ENCODE measurements at regions not wholly inside any gene's neighbourhood (a gene's known extent, or its start where the extent isn't known, plus 50 kb on each side); places are given as distances from the start of the nearest gene placed in this dataset.

DNA sequence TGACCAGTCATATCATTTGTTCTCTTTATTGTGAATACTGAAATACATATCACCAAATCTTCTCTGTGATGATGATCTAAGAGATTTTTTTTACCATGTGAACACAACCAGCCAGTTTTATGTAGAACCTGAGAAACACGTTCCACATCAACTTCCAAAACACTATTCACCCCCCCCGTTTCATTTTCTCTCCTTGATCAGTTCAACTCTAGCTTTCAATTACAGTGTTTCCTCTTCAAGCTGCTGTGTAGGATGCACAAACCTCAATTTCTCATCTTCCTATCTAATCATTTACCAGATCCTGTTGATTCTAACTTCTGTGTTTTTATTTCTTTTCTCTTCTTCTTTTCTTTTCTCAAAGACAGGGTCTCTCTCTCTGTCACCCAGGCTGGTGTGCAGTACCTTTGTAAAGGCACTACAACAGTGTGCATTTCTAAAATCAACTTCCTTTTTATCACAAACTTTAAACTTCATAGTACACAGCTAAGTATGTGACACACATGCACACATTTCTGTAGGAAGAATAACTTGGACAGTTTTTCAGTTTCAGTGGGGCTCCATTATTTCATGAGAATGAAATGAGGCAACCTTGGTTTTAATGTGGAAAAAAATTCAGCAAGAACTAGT, 149.9 kb upstream of the FBXO33 start:
- DNase-seq (ENCODE audit: extremely low read depth, low read depth), result no peak
- TF ChIP-seq, protein P1, sequence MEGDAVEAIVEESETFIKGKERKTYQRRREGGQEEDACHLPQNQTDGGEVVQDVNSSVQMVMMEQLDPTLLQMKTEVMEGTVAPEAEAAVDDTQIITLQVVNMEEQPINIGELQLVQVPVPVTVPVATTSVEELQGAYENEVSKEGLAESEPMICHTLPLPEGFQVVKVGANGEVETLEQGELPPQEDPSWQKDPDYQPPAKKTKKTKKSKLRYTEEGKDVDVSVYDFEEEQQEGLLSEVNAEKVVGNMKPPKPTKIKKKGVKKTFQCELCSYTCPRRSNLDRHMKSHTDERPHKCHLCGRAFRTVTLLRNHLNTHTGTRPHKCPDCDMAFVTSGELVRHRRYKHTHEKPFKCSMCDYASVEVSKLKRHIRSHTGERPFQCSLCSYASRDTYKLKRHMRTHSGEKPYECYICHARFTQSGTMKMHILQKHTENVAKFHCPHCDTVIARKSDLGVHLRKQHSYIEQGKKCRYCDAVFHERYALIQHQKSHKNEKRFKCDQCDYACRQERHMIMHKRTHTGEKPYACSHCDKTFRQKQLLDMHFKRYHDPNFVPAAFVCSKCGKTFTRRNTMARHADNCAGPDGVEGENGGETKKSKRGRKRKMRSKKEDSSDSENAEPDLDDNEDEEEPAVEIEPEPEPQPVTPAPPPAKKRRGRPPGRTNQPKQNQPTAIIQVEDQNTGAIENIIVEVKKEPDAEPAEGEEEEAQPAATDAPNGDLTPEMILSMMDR (IDR thresholded peaks at IDR 0.05; ENCODE audit: low read depth, low read length), result no peak

DNA sequence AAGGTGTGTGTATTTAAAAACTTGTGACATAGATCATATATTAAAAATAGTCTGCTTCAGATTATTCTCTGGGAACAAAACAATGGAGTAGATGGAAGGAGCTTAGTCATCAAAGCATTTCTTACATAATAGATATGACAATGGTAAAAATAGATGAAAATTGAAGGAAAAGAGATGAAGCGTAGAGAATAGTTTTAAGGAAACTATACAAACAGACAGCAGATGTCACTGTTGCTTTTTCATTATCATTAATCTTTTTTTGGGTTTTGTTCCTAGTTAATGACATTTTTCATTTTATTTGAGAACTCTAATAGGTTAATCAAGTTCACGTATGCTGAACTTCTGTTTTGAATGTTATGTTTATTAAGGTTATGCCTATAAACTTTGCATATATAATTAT, 149.2 kb upstream of the FBXO33 start:
- DNase-seq (ENCODE audit: extremely low read depth, low read depth), result no peak
- TF ChIP-seq, protein P1 (IDR thresholded peaks at IDR 0.05; ENCODE audit: low read depth, low read length), result no peak

DNA sequence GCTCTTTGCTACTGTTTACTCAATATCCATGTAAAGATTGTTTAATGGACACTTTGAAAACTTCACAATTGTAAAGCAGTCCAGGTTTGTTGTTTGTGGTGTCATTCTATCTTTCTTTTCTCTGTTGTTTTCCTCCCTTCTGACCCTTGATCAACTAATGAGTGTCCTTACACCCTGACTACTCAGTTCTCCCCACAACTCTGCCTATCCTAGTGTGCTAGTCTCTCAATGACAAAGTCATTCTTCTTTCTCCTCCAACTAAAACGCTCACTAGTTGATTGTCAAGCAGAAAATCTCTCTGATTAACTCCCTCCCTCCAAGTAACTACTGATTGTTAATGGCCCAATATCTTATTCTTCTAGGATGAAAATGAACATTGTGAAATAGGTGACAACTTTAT, 148.5 kb upstream of the FBXO33 start:
- TF ChIP-seq, protein P1 (IDR thresholded peaks at IDR 0.05; ENCODE audit: low read depth, low read length), result no peak
- no peak for DNase-seq (ENCODE audit: extremely low read depth, low read depth)

DNA sequence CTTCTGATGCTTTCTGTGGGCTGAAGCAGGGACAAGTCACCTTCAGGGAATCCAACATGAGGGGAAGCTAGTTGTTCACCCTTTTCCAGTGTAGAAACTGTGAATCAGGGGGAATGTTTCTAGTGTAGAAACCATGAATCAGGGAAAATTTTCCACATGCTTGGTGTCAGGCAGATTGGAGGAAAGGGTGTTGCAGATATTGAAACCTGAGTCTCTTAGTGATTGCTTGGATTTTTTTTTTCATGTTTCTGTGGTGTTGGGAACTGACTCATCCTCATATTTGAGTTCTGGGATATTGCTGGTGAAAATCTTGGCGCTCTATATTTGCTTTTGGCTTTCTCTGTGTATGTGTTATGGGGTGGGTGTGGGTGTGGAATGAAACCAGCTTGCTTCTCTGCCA, 144.5 kb upstream of the FBXO33 start:
- TF ChIP-seq, protein P1 (IDR thresholded peaks at IDR 0.05; ENCODE audit: low read depth, low read length), result no peak
- no peak for DNase-seq (ENCODE audit: extremely low read depth, low read depth)

DNA sequence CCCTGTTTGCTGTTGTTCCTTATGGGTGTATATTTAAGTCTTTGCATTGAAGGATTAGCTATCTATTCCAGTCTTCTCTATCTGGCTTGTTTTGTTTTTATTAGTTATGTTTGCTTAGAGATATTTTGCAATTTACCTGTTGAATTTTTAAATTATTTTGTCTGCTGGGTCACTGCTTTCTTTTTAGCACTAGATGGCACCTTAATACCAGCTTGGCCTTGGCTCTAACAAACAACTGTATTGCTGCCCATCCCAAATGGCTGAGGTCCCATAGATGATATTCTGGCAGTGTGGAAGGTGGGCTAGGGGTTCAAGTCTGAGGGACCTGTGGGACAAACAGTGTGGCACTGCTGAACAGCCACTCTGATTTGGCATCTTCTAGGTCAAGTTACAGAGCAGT, 144.0 kb upstream of the FBXO33 start:
- TF ChIP-seq, protein P1 (IDR thresholded peaks at IDR 0.05; ENCODE audit: low read depth, low read length), result no peak
- no peak for DNase-seq (ENCODE audit: extremely low read depth, low read depth)

DNA sequence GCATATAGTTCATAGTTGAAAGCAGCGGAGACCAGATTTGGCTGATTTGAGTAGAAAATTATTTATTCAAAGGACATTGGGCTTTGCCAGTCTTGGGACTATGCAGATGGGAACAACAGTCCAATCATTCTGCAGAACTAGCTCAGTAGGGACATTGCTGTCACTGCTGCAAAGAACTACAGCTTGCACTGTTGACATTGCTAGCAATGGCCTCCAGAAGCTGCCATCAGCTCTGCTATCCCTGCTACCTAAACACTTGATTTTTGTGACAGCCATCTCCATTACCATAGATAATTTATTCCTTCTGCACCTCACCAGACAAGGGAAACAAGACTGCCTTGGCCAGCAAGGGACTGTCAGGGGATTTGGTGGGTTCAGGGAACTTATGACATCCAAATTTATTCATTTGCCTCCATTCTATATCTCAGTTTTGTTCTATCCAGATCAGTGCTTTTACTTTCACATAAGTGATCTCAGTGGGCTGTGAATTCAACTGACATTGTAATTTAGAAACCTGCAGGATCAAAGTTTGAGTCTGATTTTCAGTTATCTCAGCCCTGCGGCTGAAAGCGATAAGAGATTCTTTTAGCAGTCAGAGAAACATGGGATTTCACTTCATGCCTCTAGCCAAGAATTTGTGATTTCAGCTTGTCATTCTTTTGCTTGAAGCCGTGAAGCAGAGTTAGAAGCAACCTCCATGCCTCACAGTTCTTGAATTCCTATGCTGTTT, 136.7 kb upstream of the FBXO33 start:
- no peak for DNase-seq (ENCODE audit: extremely low read depth, low read depth)
- TF ChIP-seq, protein P1 (IDR thresholded peaks at IDR 0.05; ENCODE audit: low read depth, low read length), result no peak

DNA sequence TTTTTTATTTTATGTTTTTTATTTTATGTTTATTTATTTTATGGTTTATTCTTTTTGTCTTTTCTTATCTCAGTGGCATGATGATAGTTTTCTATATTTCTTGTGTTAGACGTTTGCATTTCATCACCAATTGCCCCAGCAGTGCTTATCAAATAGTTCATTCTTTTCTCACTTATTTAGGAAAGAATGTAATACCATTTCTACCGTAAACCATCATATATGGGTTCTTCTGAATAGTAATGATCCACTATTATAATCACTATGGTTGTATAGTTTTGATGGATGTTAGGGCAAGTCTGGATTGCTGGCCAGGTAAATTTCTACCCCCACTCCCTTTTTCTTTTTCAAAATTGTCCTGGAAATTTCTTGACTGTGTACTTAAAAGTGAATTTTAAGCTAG, 134.6 kb upstream of the FBXO33 start:
- TF ChIP-seq, protein P1 (IDR thresholded peaks at IDR 0.05; ENCODE audit: low read depth, low read length), result no peak
- DNase-seq (ENCODE audit: extremely low read depth, low read depth), result no peak

Measured in AG09319 (cell line).